ENCODE measurements at regions not wholly inside any gene's neighbourhood (a gene's known extent, or its start where the extent isn't known, plus 50 kb on each side); places are given as distances from the start of the nearest gene placed in this dataset.
"Not testable (repeated sequence)": the region's sequence is repeated elsewhere in the genome, so short reads cannot be mapped to it uniquely, and the experiment has no call there.

- no peak for DNase-seq (ENCODE audit: low spot score)
Measured at GRCh38 chr6:14294270-14294951, 176.8 kb downstream of the CD83 start.

GRCh38 chr6:14296698-14297097, 179.1 kb downstream of the CD83 start:
- not testable (repeated sequence) for DNase-seq (ENCODE audit: low spot score)

- not testable (repeated sequence) for DNase-seq (ENCODE audit: low spot score)
Measured at GRCh38 chr6:14297118-14297517, 179.5 kb downstream of the CD83 start.

- DNase-seq (ENCODE audit: low spot score) = not testable (repeated sequence)
Measured at GRCh38 chr6:14300189-14300588, 182.6 kb downstream of the CD83 start.

- not testable (repeated sequence) for DNase-seq (ENCODE audit: low spot score)
Measured at GRCh38 chr6:14300721-14301120, 183.1 kb downstream of the CD83 start.

- not testable (repeated sequence) for DNase-seq (ENCODE audit: low spot score)
Measured at GRCh38 chr6:14301477-14301876, 183.9 kb downstream of the CD83 start.

- no peak for DNase-seq (ENCODE audit: low spot score)
Measured at GRCh38 chr6:14305131-14305530, 187.6 kb downstream of the CD83 start.

- no peak for DNase-seq (ENCODE audit: low spot score)
Measured at GRCh38 chr6:14305624-14306023, 188.1 kb downstream of the CD83 start.

GRCh38 chr6:14306151-14306906, 188.8 kb downstream of the CD83 start:
- DNase-seq (ENCODE audit: low spot score) = no peak

- no peak for DNase-seq (ENCODE audit: low spot score)
Measured at GRCh38 chr6:14309516-14309915, 191.9 kb downstream of the CD83 start.

- no peak for DNase-seq (ENCODE audit: low spot score)
Measured at GRCh38 chr6:14309951-14310445, 192.4 kb downstream of the CD83 start.

- no peak for DNase-seq (ENCODE audit: low spot score)
Measured at GRCh38 chr6:14310960-14311359, 193.4 kb downstream of the CD83 start.

GRCh38 chr6:14312587-14312986, 195.0 kb downstream of the CD83 start:
- DNase-seq (ENCODE audit: low spot score) = peak; percentile 6

GRCh38 chr6:14313248-14313647, 195.7 kb downstream of the CD83 start:
- no peak for DNase-seq (ENCODE audit: low spot score)

- no peak for DNase-seq (ENCODE audit: low spot score)
Measured at GRCh38 chr6:14315353-14315752, 197.8 kb downstream of the CD83 start.

- DNase-seq (ENCODE audit: low spot score) = no peak
Measured at GRCh38 chr6:14316651-14317386, 199.2 kb downstream of the CD83 start.

GRCh38 chr6:14317387-14317970, 199.9 kb downstream of the CD83 start:
- no peak for DNase-seq (ENCODE audit: low spot score)

GRCh38 chr6:14320332-14320731, 202.8 kb downstream of the CD83 start:
- peak; percentile 37 for DNase-seq (ENCODE audit: low spot score)

GRCh38 chr6:14321992-14322772, 204.6 kb downstream of the CD83 start:
- no peak for DNase-seq (ENCODE audit: low spot score)

- DNase-seq (ENCODE audit: low spot score) = no peak
Measured at GRCh38 chr6:14322841-14323240, 205.3 kb downstream of the CD83 start.

- no peak for DNase-seq (ENCODE audit: low spot score)
Measured at GRCh38 chr6:14326774-14327173, 209.2 kb downstream of the CD83 start.
